ENCODE measurements at regions not wholly inside any gene's neighbourhood (a gene's known extent, or its start where the extent isn't known, plus 50 kb on each side); places are given as distances from the start of the nearest gene placed in this dataset.
"Not testable (repeated sequence)": the region's sequence is repeated elsewhere in the genome, so short reads cannot be mapped to it uniquely, and the experiment has no call there.

- Histone ChIP-seq H3K4me3 (ENCODE audit: low read length) (no peak overlapping the region), H3K9me3 (ENCODE audit: control insufficient read depth, insufficient read depth, low read length) (no peaks in the 10 kb centered on the region), H4K20me1 (ENCODE audit: control insufficient read depth, insufficient read depth, low read depth, low read length) (no peaks in the 10 kb centered on the region), H3K36me3 (ENCODE audit: control insufficient read depth, low read length) (no peaks in the 10 kb centered on the region), H3K79me2 (ENCODE audit: control insufficient read depth, low read length) (no peaks in the 10 kb centered on the region), H3F3A (ENCODE audit: control insufficient read depth, insufficient read depth) (peaks cover 14% of the 10 kb centered on the region), H3K9me2 (replicated peaks; ENCODE audit: control insufficient read depth, low read length) (no peaks in the 10 kb centered on the region), H3K27me3 (ENCODE audit: control insufficient read depth, low read length) (no peaks in the 10 kb centered on the region), H3K4me1 (ENCODE audit: control insufficient read depth, low read length) (peaks cover 43% of the 10 kb centered on the region), H3K4me2 (ENCODE audit: low read length) (peak overlapping the region; percentile 80), H3K27ac (ENCODE audit: low read depth, low read length) (no peak overlapping the region)
- TF ChIP-seq CTCF (IDR thresholded peaks at IDR 0.05; ENCODE audit: low read depth, low read length, poor library complexity, severe bottlenecking): no peak
- TF ChIP-seq EZH2phosphoT487 (IDR thresholded peaks at IDR 0.05; ENCODE audit: borderline replicate concordance, low read length): no peak
Observed at GRCh38 chr19:20269461-20269860, 102.4 kb downstream of the ZNF486 start.

GRCh38 chr19:20261513-20261912 is 94.5 kb downstream of the ZNF486 start:
- not testable (repeated sequence) for H3K36me3 ChIP-seq (ENCODE audit: control insufficient read depth, low read length); H3K9me2 ChIP-seq (replicated peaks; ENCODE audit: control insufficient read depth, low read length); H3K4me2 ChIP-seq (ENCODE audit: low read length); H3K27me3 ChIP-seq (ENCODE audit: control insufficient read depth, low read length); H3K27ac ChIP-seq (ENCODE audit: low read depth, low read length); H3K4me1 ChIP-seq (ENCODE audit: control insufficient read depth, low read length); H3K79me2 ChIP-seq (ENCODE audit: control insufficient read depth, low read length); H4K20me1 ChIP-seq (ENCODE audit: control insufficient read depth, insufficient read depth, low read depth, low read length); H3K4me3 ChIP-seq (ENCODE audit: low read length); H3K9me3 ChIP-seq (ENCODE audit: control insufficient read depth, insufficient read depth, low read length); H3F3A ChIP-seq (ENCODE audit: control insufficient read depth, insufficient read depth)

GRCh38 chr19:20260738-20261137 is 93.7 kb downstream of the ZNF486 start:
- not testable (repeated sequence) for H3K4me1 ChIP-seq (ENCODE audit: control insufficient read depth, low read length); H3K36me3 ChIP-seq (ENCODE audit: control insufficient read depth, low read length); H3K27ac ChIP-seq (ENCODE audit: low read depth, low read length); H3K27me3 ChIP-seq (ENCODE audit: control insufficient read depth, low read length); H3F3A ChIP-seq (ENCODE audit: control insufficient read depth, insufficient read depth); H3K79me2 ChIP-seq (ENCODE audit: control insufficient read depth, low read length); H3K9me2 ChIP-seq (replicated peaks; ENCODE audit: control insufficient read depth, low read length); H3K4me2 ChIP-seq (ENCODE audit: low read length); H3K4me3 ChIP-seq (ENCODE audit: low read length); H3K9me3 ChIP-seq (ENCODE audit: control insufficient read depth, insufficient read depth, low read length); H4K20me1 ChIP-seq (ENCODE audit: control insufficient read depth, insufficient read depth, low read depth, low read length)

- H3F3A ChIP-seq (ENCODE audit: control insufficient read depth, insufficient read depth): no peaks in the 10 kb centered on the region
- TF ChIP-seq EZH2phosphoT487 (IDR thresholded peaks at IDR 0.05; ENCODE audit: borderline replicate concordance, low read length) (no peak), CTCF (IDR thresholded peaks at IDR 0.05; ENCODE audit: low read depth, low read length, poor library complexity, severe bottlenecking) (no peak)
- H3K27ac ChIP-seq (ENCODE audit: low read depth, low read length): no peak overlapping the region
- no peaks in the 10 kb centered on the region for H3K9me2 ChIP-seq (replicated peaks; ENCODE audit: control insufficient read depth, low read length)
- H3K36me3 ChIP-seq (ENCODE audit: control insufficient read depth, low read length): no peaks in the 10 kb centered on the region
- H3K4me2 ChIP-seq (ENCODE audit: low read length): no peak overlapping the region
- H3K4me1 ChIP-seq (ENCODE audit: control insufficient read depth, low read length): no peaks in the 10 kb centered on the region
- no peaks in the 10 kb centered on the region for H3K9me3 ChIP-seq (ENCODE audit: control insufficient read depth, insufficient read depth, low read length)
- no peak overlapping the region for H3K4me3 ChIP-seq (ENCODE audit: low read length)
- no peaks in the 10 kb centered on the region for H4K20me1 ChIP-seq (ENCODE audit: control insufficient read depth, insufficient read depth, low read depth, low read length)
- H3K79me2 ChIP-seq (ENCODE audit: control insufficient read depth, low read length): no peaks in the 10 kb centered on the region
- H3K27me3 ChIP-seq (ENCODE audit: control insufficient read depth, low read length): no peaks in the 10 kb centered on the region
Observed at GRCh38 chr19:20259615-20260014, 92.6 kb downstream of the ZNF486 start.
